Stomach (tissue), 8 donors: ENCODE measurements at regions not wholly inside any gene's neighbourhood (a gene's known extent, or its start where the extent isn't known, plus 50 kb on each side); places are given as distances from the start of the nearest gene placed in this dataset.
A peak's percentile ranks its signal among the peaks of the same experiment; 100 is the strongest.

Source experiments
- DNase-seq, 2 donors: peaks; one replicate each; pipeline versions ENCODE4 v3.0.0 to v3.0.0-alpha.2; 2013 to 2019
- H3K27ac ChIP-seq, 5 donors: fragments of 200-600 bp in 4 of 5; sonication (generic) in 4 of 5; one replicate each; pipeline ENCODE4 v1.5.1; 2013 to 2019; ENCODE audit warnings: mild to moderate bottlenecking in 1 of 5, moderate library complexity in 1 of 5
- H3K27me3 ChIP-seq, 3 donors: fragments of 200-600 bp; sonication (generic); one replicate each; pipeline ENCODE4 v1.5.1; 2017 to 2019; ENCODE audit warnings: mixed run types in 1 of 3
- H3K36me3 ChIP-seq, 4 donors: fragments of 200-600 bp; sonication (generic); 1 replicate in 3 of 4; 2 replicates in 1 of 4; pipeline ENCODE4 v1.5.1; 2016 to 2019
- H3K4me1 ChIP-seq, 4 donors: fragments of 200-600 bp; sonication (generic); one replicate each; pipeline ENCODE4 v1.5.1; 2016 to 2019
- H3K4me3 ChIP-seq, 4 donors: fragments of 200-600 bp; sonication (generic) in 3 of 4; one replicate each; pipeline ENCODE4 v1.5.1; 2016 to 2019; ENCODE audit warnings: mild to moderate bottlenecking in 1 of 4
- H3K9me3 ChIP-seq, 4 donors: fragments of 200-600 bp; sonication (generic); one replicate each; pipeline ENCODE4 v1.5.1; 2016 to 2019
- EP300 ChIP-seq: sonication (generic); formaldehyde crosslinking; IDR thresholded peaks from one replicate; pipeline ENCODE4 v1.6.1; 2017; ENCODE audit warnings: antibody characterized with exemption
- POLR2A ChIP-seq, 4 donors: fragments of 450-650 bp; IDR thresholded peaks; one replicate each; pipeline ENCODE4 v1.6.1; 2016; ENCODE audit warnings: antibody characterized with exemption in 4 of 4, control low read depth in 2 of 4, mild to moderate bottlenecking in 1 of 4, moderate library complexity in 1 of 4
- POLR2AphosphoS5 ChIP-seq, 3 donors: sonication (generic); formaldehyde crosslinking; IDR thresholded peaks; one replicate each; pipeline ENCODE4 v1.6.1; 2016; ENCODE audit warnings: antibody characterized with exemption in 3 of 3
- WGBS, 5 donors: extraction: QIAGEN DNeasy Blood & Tissue Kit in 3 of 5; methylation state at CpG; one replicate each; pipeline versions ENCODE4 v1.1.5 to v1.1.7; 2013 to 2018; 5-methylcytosine and 5-hydroxymethylcytosine counted together
- intact Hi-C: fragments of 100-400 bp; cut with DNase I; formaldehyde crosslinking; loops from one replicate; pipeline ENCODE4 v1.15.1; 2023; ENCODE audit warnings: low total_unique reads
- TF ChIP-seq, protein P1 (sequence below), 7 experiments: fragments of 450-650 bp in 4 of 7; fragments of 200-600 bp in 3 of 7; sonication (generic) in 3 of 7; IDR thresholded peaks; one replicate each; pipeline ENCODE4 v1.5.1; 2016 to 2019; ENCODE audit warnings: antibody characterized with exemption in 7 of 7, control low read depth in 2 of 7, mild to moderate bottlenecking in 1 of 7
- donor health status: healthy with polysubstance abuse.
- donor health status: Bipolar disorder and iron deficiency.
- donor health status: healthy.

DNA sequence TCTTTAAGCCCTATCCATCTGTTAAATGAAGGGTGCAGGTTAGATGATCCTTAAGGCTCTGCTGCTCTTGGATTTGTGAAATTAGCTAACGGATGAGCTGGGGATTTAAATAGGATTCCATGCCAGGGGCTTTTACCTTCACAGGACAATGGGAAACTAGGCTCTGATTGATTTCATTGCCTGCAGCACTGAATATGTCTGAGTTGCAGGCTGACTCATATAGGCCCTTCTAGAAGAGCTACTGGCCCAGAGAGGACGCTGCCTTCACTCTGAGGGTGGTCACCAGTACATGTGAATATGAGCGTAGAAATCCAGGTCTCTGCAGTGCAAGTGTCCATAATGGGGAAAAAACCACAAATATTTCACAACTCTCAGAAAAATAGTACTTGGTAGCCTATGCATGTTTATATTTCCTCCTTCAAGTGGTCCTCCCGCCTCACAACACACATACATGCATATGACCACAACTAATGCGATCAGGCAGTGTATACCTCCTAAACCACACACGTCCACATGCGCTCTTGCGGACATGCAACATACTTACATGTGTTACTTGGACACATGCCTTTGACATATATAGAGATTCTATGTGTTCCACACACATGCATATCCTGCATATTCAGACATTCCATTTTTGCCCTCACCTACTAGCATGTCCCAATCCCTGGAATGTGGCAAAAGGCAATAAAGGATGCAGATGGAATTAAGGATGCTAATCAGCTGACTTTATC, 233.8 kb upstream of the JUN start:
- DNase-seq, result no peak

DNA sequence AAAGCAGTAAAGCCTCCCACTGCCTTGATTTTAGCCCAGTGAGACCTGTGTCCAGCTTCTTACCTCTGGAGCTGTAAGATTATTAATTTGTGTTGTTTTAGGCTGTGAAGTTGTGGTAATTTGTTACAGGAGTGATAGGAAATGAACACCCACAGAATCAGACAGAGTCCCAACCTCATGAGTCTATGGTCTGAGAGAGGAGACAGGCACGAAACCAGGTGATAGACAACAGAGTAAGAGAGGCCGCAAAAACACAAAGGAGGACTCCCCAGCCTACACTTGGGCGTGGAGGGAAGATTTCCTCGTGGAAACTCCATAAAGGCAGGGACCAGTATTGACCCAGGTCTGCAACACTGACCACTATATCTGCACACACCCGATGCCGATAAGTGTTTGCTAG, 234.6 kb upstream of the JUN start:
- Histone ChIP-seq H3K27ac (no peak overlapping the region), H3K4me3 (no peak overlapping the region), H3K27me3 (no peaks in the 10 kb centered on the region), H3K4me1 (peaks cover 15 to 38% (median 28%) of the 10 kb centered on the region in 4 donors), H3K36me3 (no peaks in the 10 kb centered on the region), H3K9me3 (no peaks in the 10 kb centered on the region)
- intact Hi-C loops, result no loop called here
- DNase-seq, result no peak
- TF ChIP-seq POLR2AphosphoS5 (IDR thresholded peaks at IDR 0.05) (no peak), EP300 (no peak), POLR2A (IDR thresholded peaks at IDR 0.05) (no peak)
- TF ChIP-seq, protein P1, sequence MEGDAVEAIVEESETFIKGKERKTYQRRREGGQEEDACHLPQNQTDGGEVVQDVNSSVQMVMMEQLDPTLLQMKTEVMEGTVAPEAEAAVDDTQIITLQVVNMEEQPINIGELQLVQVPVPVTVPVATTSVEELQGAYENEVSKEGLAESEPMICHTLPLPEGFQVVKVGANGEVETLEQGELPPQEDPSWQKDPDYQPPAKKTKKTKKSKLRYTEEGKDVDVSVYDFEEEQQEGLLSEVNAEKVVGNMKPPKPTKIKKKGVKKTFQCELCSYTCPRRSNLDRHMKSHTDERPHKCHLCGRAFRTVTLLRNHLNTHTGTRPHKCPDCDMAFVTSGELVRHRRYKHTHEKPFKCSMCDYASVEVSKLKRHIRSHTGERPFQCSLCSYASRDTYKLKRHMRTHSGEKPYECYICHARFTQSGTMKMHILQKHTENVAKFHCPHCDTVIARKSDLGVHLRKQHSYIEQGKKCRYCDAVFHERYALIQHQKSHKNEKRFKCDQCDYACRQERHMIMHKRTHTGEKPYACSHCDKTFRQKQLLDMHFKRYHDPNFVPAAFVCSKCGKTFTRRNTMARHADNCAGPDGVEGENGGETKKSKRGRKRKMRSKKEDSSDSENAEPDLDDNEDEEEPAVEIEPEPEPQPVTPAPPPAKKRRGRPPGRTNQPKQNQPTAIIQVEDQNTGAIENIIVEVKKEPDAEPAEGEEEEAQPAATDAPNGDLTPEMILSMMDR (IDR thresholded peaks at IDR 0.05), result no peak
- WGBS, 5 donors, result 82 to 92% (median 87%) methylated on average over 6 of the region's 6 CpGs

More for the DNA sequence above, 233.8 kb upstream of the JUN start:
- intact Hi-C loops, result no loop called here
- no peaks in the 10 kb centered on the region for H3K9me3 ChIP-seq
- H3K4me1 ChIP-seq, result peaks cover 22 to 46% (median 35%) of the 10 kb centered on the region in 4 donors
- TF ChIP-seq POLR2AphosphoS5 (IDR thresholded peaks at IDR 0.05), result no peak
- TF ChIP-seq, protein P1 (IDR thresholded peaks at IDR 0.05), result no peak
- no peak for TF ChIP-seq POLR2A (IDR thresholded peaks at IDR 0.05)
- TF ChIP-seq EP300, result no peak
- 81 to 97% (median 95%) methylated on average over 8 of the region's 8 CpGs for WGBS, 5 donors
- H3K27me3 ChIP-seq, result no peaks in the 10 kb centered on the region
- no peak overlapping the region for H3K27ac ChIP-seq
- no peak overlapping the region for H3K4me3 ChIP-seq
- no peaks in the 10 kb centered on the region for H3K36me3 ChIP-seq

GRCh38 chr1:59018860-59019259, 235.0 kb upstream of the JUN start:
- H3K36me3 ChIP-seq, result no peaks in the 10 kb centered on the region
- no peak for DNase-seq
- peaks cover 12 to 34% (median 24%) of the 10 kb centered on the region in 4 donors for H3K4me1 ChIP-seq
- intact Hi-C loops, result no loop called here
- H3K4me3 ChIP-seq, result no peak overlapping the region
- no peaks in the 10 kb centered on the region for H3K9me3 ChIP-seq
- WGBS, 5 donors, result 80 to 91% (median 86%) methylated on average over 7 of the region's 7 CpGs
- no peak for TF ChIP-seq POLR2AphosphoS5 (IDR thresholded peaks at IDR 0.05)
- TF ChIP-seq, protein P1 (IDR thresholded peaks at IDR 0.05), result no peak
- TF ChIP-seq POLR2A (IDR thresholded peaks at IDR 0.05), result no peak
- TF ChIP-seq EP300, result no peak
- H3K27ac ChIP-seq, result no peak overlapping the region
- no peaks in the 10 kb centered on the region for H3K27me3 ChIP-seq

DNA sequence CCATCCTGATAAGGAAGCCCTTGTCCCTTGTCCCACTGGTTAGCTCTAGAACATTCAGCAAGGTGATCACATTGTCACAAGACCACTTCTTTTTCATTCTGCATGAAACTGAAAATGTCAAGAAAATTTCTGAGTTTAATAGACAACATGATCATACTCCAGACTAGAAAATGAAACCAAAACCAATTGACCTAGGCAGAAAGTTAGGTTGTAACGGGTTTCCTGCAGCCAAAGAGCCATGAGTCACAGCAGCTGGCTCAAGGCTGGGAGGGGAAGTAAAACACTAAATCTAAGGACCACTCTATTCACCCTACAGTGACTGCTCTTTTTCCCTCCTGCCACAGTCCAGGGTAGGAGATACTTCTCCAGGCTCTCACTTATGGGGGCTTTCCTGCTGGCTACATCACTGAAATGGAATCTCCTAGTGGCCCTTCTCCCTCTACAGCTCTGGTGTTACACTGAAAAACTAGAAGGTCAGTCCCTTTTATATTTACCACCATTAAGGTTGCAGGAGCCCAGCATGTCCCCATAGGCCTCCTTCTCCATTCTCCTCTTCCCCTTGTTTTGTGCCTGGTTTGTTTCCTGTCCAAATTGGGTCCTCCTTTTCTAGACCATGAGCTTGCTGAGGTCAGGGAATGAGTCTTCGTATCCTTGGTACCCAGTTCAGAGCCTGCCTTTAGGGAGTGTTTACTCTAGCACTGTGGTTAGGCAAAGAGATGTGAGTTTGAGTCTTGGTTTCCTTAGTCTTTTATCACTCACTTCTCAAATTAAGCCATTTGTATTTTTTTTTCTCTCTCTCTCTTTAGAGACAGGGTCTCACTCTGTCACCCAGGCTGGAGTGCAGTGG, 236.5 kb upstream of the JUN start:
- Histone ChIP-seq H3K4me1 (peaks cover 9 to 28% (median 16%) of the 10 kb centered on the region in 4 donors), H3K4me3 (peak overlapping the region; percentile 11 to 35 (median 19)), H3K27me3 (no peaks in the 10 kb centered on the region), H3K36me3 (no peaks in the 10 kb centered on the region), H3K27ac (peak overlapping the region; percentile 12 to 89 (median 75)), H3K9me3 (no peaks in the 10 kb centered on the region)
- intact Hi-C loops, result no loop called here
- peak; percentile 56 to 89 for DNase-seq
- TF ChIP-seq POLR2A (IDR thresholded peaks at IDR 0.05) (no peak), POLR2AphosphoS5 (IDR thresholded peaks at IDR 0.05) (peak in 2 of 3 donors; percentile 28 to 80)
- WGBS, 5 donors, result 37 to 46% (median 39%) methylated on average over 2 of the region's 2 CpGs
